GM21717 (cell line): ENCODE measurements at regions not wholly inside any gene's neighbourhood (a gene's known extent, or its start where the extent isn't known, plus 50 kb on each side); places are given as distances from the start of the nearest gene placed in this dataset.
"Not testable (repeated sequence)": the region's sequence is repeated elsewhere in the genome, so short reads cannot be mapped to it uniquely, and the experiment has no call there.

Experiments
- ATAC-seq: cut with Tn5 transposase; IDR thresholded peaks from one replicate; pipeline ENCODE4 v1.9.1; 2021; ENCODE audit warnings: mild to moderate bottlenecking, moderate library complexity; ENCODE audit not compliant: unreplicated experiment

DNA sequence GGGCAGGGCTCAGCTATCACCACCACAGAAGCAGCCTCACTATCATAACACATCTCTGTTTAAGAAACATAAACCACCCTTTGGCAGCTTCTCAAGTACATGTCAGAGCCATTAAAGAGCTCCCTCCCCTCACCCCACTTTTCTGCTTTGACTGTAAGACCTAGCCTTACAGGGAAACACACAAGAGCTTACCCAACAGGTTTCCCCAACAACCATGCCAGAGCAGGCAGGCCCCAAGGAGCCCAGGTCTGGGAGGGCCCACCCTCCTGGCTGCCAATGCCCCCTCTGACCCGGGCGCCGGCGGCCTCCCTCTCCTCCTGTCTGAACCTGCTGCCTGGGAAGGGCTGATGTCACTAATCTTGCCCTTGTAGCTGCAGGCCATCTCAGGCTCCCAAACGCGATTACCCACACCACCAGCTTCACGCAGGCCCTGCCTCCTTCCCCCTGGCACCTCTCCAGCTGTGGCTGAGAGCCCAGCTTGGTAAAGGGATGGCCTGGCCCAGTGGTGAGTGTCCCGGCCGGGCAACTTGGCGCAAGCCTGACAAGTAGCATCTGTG, 402.0 kb downstream of the MAFB start:
- no peak for ATAC-seq

DNA sequence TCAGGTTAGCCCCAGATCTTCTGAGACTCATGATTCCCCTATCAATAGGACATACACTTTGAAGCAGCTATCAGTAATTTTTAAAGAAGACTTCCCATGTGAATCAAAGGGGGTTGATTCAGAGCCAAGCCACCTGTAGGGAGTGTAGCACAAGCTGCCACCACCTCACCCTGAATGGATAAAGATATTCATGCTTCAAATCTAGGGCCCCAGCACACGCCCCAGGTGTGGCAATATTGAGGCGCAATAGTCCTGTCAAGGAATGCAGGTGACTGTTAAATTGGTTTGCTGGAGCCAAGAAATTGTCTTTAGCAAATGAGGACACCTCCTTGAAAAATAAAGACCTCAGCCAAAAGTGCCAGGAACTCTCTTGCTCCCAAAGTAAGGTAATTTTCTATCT, 404.4 kb downstream of the MAFB start:
- no peak for ATAC-seq

GRCh38 chr20:40283689-40284088, 405.3 kb downstream of the MAFB start:
- no peak for ATAC-seq

DNA sequence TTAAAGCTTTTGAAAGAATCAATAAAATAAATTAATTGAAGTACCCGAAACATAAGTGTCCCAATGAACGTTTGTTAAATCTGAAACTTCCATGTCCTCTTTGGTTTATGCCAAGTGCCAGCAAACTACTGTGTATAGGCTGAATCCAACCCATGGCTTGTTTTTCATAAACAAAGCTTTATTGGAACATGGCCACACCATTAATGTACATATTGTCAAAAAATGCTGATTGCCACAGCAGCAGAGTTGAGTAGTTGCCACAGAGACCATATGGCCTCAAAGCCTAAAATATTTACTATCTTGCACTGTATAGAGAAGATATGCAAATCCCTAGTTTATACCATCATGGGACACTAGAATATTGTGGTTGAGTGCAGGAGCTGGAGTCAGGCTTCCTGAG, 406.1 kb downstream of the MAFB start:
- no peak for ATAC-seq

DNA sequence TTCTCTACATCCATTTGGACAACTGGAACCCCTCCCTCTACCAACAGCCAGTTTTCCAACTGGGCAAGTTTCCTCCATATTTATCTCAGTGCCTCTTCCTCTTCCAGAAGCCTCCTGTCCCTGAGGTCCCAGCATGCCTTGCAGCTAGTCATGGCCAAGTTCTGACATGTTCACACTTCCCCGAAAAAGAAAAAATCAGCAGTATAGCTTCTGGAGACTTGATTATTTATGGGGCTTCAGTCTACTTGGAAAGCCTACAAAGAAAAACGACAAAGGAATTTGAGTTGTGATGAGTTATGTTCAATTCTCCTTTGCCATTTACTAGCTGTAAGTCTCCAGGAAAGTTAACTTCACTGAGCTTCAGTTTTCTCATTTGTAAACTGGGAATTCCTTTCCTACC, 406.5 kb downstream of the MAFB start:
- no peak for ATAC-seq

GRCh38 chr20:40280616-40281015, 408.4 kb downstream of the MAFB start:
- ATAC-seq = no peak

GRCh38 chr20:40279390-40279789, 409.6 kb downstream of the MAFB start:
- no peak for ATAC-seq

GRCh38 chr20:40278673-40279072, 410.4 kb downstream of the MAFB start:
- ATAC-seq = no peak

DNA sequence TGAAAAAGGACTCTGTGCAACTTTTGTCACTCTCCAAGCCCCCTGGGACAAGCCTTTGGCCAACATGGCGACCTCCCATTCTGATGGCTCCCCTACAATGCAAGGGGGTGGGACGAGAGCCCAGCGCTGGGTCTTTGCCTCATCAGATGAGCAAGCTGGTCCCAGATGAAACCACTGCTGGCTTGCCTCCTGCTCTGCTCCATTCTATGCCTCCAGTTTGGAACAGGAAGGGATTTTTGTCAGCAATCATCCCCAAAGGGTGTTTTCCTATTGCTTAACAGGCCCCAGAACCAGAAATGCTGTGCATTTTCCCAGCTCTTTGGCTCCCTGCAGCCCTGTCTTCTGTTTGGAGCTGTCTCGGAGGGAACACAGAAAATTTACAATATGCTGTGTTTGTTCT, 412.7 kb downstream of the MAFB start:
- no peak for ATAC-seq

GRCh38 chr20:40275738-40276137, 413.3 kb downstream of the MAFB start:
- ATAC-seq = no peak

GRCh38 chr20:40274912-40275533, 414.0 kb downstream of the MAFB start:
- no peak for ATAC-seq

GRCh38 chr20:40269274-40269673, 419.8 kb downstream of the MAFB start:
- ATAC-seq = not testable (repeated sequence)

DNA sequence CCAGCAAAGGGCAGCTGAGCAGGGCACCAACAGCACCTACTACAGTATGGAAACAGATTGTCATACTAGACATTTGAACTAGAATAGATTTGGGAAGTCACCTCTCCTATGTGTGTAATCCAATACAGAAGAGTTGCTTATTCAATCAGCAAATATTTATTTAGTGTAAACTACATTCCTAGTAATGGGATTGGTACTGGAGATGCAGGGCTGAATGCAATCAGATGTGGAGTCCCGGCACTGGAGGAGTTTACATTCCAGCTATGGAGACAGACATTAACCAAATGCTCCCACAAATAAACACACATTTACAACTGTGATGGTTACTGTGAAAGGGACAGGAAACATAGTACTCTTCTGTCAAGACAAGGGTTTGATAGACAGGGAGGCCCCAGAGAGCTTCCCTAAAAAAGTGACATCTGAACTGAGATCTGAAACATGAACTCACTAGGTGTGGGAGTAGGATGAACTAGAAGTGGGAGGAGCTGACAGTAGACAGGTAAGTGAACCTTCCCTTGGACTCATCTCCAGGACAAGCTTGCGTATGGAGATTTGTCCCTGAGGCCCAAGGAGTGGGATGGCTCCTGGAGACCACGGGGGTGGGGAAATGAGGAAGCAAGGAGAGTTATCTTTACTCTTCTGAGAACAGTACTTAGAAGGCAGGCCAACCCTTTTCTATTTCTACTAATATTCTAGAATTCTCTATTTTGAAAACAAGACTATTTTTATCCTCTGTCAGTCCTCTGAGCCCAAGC, 420.5 kb downstream of the MAFB start:
- ATAC-seq = no peak

DNA sequence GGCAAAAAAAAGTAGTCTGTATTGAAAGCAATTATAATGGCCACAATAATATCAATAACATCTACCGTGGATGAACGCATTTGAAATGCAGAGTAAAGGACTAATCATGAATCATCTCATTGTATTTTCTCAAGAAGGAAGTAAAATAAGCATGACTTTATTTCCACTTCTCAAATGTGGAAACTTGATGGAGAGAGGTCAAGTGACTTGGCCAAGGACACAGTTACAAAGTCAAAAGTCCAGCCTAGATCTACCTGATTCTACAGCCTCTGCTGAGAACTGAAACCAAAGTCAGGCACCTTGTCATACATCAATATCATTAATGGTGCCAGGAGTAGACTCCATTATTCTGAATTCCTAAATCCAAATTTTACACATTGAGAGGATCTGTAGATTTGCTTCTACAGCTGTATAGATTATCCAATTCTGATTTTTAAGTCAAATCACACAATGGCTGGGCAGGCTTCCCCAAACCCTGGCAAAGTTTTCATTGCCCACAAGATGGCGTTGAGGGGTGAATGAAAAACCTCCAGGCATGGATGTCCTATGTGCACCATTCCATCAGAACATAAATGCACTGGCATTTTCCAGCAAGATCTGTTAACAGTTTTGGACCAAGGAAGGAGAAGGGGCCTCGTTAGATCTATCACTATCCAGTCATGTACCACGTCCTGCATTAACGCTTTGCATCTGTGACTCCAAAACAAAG, 423.1 kb downstream of the MAFB start:
- no peak for ATAC-seq

DNA sequence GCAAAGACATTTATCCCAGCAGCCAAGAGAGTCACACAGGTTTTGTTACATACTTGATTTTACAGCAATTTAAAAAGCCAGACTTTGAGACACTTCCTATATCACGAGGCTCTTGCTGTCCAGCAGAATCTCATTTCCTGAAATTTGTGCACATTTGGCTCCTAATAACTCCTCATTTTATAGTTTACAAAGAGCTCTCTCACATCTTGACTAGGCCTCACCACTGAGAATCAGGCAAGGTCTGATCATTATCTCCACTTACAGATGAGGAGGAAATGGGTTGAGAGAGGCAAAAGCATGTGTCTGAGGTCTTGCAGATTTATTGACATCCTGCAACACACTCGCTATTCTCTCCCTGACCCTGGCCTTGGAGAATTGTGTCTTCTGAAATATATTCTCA, 426.8 kb downstream of the MAFB start:
- ATAC-seq = no peak

- ATAC-seq = no peak
Observed at GRCh38 chr20:40258931-40259330, 430.1 kb downstream of the MAFB start.

DNA sequence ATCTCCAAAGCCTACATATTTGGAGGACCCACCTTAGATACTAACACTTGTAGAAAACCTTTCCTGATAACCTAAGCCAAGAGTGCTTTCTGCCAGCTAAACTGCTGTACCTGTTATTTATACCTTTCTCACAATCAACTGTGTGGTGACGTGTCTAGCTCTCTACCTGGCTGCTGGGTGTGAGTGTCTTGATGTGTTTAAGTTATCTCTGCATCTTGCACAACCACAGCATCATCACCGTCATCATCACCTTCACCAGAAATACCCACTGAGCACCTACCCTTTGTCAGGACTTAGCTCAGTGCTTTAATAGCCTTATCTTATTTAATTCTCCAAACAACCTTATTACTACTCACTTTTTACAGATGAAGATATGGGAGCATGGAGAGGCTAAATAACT, 431.3 kb downstream of the MAFB start:
- no peak for ATAC-seq

DNA sequence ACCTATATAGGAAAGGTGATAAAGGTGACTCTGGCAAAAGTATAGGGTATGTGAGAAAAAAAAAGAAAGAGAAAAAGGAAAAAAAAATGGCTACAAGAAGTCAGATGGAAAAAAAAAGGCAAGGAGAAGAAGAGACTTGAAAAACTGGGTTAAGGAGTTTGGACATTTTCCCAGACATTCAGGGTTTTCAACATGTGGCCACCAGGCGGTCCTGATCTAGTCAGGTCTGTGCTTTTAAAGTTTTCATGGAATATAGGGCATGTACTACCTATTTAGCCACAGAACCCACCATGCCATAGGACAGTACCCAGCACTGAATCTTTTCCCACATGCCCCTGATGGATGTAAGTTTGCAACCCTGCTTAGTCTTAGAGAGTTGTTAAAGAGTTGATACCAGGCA, 433.7 kb downstream of the MAFB start:
- ATAC-seq = no peak

GRCh38 chr20:40254023-40254772, 434.8 kb downstream of the MAFB start:
- no peak for ATAC-seq

DNA sequence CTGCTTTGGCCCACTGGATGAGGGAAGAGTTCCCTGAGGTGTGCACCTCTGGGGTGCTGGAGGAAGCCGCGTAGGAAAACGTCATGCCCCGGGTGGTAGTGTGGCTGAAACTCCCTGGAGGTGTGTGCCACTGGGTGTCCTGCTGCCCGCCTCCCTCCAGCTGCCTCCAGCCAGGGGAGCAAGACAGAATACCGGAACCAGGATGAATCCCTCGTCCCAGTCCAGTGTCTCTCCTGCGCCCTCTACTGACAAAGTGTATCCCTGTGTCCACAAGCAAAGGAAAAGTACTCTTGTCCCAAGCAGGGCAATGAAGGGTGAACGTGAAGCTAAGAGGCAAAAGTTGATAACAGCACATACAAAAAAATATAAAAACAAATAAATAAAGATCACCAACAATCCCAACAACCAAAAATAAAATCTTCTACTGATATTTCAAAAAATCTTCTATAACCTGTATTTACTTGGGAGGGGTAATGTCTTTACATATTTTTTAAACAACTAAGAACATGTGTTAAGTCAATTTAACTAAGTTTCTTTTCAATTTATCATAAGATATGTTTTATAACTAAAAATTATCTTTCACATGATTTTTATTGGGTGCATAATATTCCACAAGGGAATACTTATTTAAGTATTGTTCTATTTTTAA, 437.6 kb downstream of the MAFB start:
- ATAC-seq = no peak

GRCh38 chr20:40249805-40250204, 439.2 kb downstream of the MAFB start:
- no peak for ATAC-seq
